GM21390 (cell line): ENCODE measurements at regions not wholly inside any gene's neighbourhood (a gene's known extent, or its start where the extent isn't known, plus 50 kb on each side); places are given as distances from the start of the nearest gene placed in this dataset.

Experiments
- ATAC-seq: cut with Tn5 transposase; IDR thresholded peaks from one replicate; pipeline ENCODE4 v1.9.1; 2021; ENCODE audit not compliant: unreplicated experiment

GRCh38 chr18:41553716-41554115 lies 401.3 kb upstream of the PIK3C3 start:
- ATAC-seq = no peak

GRCh38 chr18:41548521-41549260 lies 406.3 kb upstream of the PIK3C3 start:
- no peak for ATAC-seq

GRCh38 chr18:41545091-41545888 lies 409.7 kb upstream of the PIK3C3 start:
- ATAC-seq = no peak

GRCh38 chr18:41543815-41544214 lies 411.2 kb upstream of the PIK3C3 start:
- no peak for ATAC-seq

GRCh38 chr18:41540237-41540871 lies 414.7 kb upstream of the PIK3C3 start:
- ATAC-seq = no peak

GRCh38 chr18:41538751-41539150 lies 416.3 kb upstream of the PIK3C3 start:
- no peak for ATAC-seq

- no peak for ATAC-seq
These were observed 417.4 kb upstream of the PIK3C3 start for GRCh38 chr18:41537666-41538065.

- ATAC-seq = no peak
These were observed 422.5 kb upstream of the PIK3C3 start for GRCh38 chr18:41532344-41533086.

GRCh38 chr18:41530970-41531369 lies 424.1 kb upstream of the PIK3C3 start:
- ATAC-seq = no peak

- no peak for ATAC-seq
These were observed 425.9 kb upstream of the PIK3C3 start for GRCh38 chr18:41529093-41529492.

- no peak for ATAC-seq
These were observed 429.0 kb upstream of the PIK3C3 start for GRCh38 chr18:41526054-41526453.

GRCh38 chr18:41524674-41525470 lies 430.2 kb upstream of the PIK3C3 start:
- ATAC-seq = no peak

- ATAC-seq = no peak
These were observed 437.9 kb upstream of the PIK3C3 start for GRCh38 chr18:41517142-41517541.

- ATAC-seq = no peak
These were observed 441.6 kb upstream of the PIK3C3 start for GRCh38 chr18:41513438-41513837.

GRCh38 chr18:41504316-41504715 lies 450.7 kb upstream of the PIK3C3 start:
- ATAC-seq = no peak

- no peak for ATAC-seq
These were observed 453.2 kb upstream of the PIK3C3 start for GRCh38 chr18:41501848-41502247.

GRCh38 chr18:41499345-41499744 lies 455.7 kb upstream of the PIK3C3 start:
- ATAC-seq = no peak

GRCh38 chr18:41490861-41491260 lies 464.2 kb upstream of the PIK3C3 start:
- no peak for ATAC-seq

GRCh38 chr18:41486575-41486974 lies 468.5 kb upstream of the PIK3C3 start:
- ATAC-seq = no peak

- ATAC-seq = no peak
These were observed 471.0 kb upstream of the PIK3C3 start for GRCh38 chr18:41484069-41484468.
